GM10248 (cell line): ENCODE measurements at regions not wholly inside any gene's neighbourhood (a gene's known extent, or its start where the extent isn't known, plus 50 kb on each side); places are given as distances from the start of the nearest gene placed in this dataset.

Experiments
- CTCF ChIA-PET: fragments of 300-600 bp; sonication (Branson Sonifier 250); formaldehyde crosslinking; extraction: SDS; loops from one replicate; lab custom pipeline; 2021; ENCODE audit warnings: antibody characterized with exemption; lab: Yijun Ruan, JAX
- POLR2A ChIA-PET: fragments of 350-650 bp; sonication (Branson Sonifier 250); formaldehyde crosslinking; extraction: SDS; loops from one replicate; lab custom pipeline; 2020; ENCODE audit warnings: antibody characterized with exemption; lab: Yijun Ruan, JAX
- DNase-seq: peaks from one replicate; pipeline ENCODE4 v3.0.0; 2012; ENCODE audit errors: extremely low spot score
- CTCF ChIP-seq: IDR thresholded peaks from 2 replicates; pipeline ENCODE4 v1.5.1; 2012; ENCODE audit warnings: mild to moderate bottlenecking, low read depth; ENCODE audit errors: extremely low read depth, missing control alignments, control extremely low read depth

- no peak for DNase-seq
- POLR2A ChIA-PET: no interaction called here
- TF ChIP-seq CTCF: no peak
- CTCF ChIA-PET: no interaction called here
Observed at GRCh38 chrX:42127563-42127962, 204.2 kb upstream of the CASK start.

- POLR2A ChIA-PET: no interaction called here
Observed at GRCh38 chrX:42123369-42123768, 200.0 kb upstream of the CASK start.

GRCh38 chrX:42119076-42119475, 195.7 kb upstream of the CASK start:
- no peak for DNase-seq
- TF ChIP-seq CTCF: no peak
- CTCF ChIA-PET: no interaction called here
- POLR2A ChIA-PET: no interaction called here

More at GRCh38 chrX:42123369-42123768, 200.0 kb upstream of the CASK start:
- TF ChIP-seq CTCF: no peak
- DNase-seq: no peak
- CTCF ChIA-PET: interaction anchor here (1.3 kb wide), 1 partner anchor 15 kb away, joined by 3 read pairs; no protein-coding TSS in a partner anchor

- CTCF ChIA-PET: no interaction called here
- POLR2A ChIA-PET: no interaction called here
- no peak for DNase-seq
- no peak for TF ChIP-seq CTCF
Observed at GRCh38 chrX:42117318-42117717, 194.0 kb upstream of the CASK start.

- DNase-seq: no peak
- POLR2A ChIA-PET: no interaction called here
- TF ChIP-seq CTCF: no peak
- CTCF ChIA-PET: no interaction called here
Observed at GRCh38 chrX:42109428-42109827, 186.1 kb upstream of the CASK start.

- POLR2A ChIA-PET: no interaction called here
- CTCF ChIA-PET: interaction anchor here (0.9 kb wide), 1 partner anchor 16 kb away, joined by 3 read pairs; no protein-coding TSS in a partner anchor
- no peak for TF ChIP-seq CTCF
Observed at GRCh38 chrX:42107495-42108488, 184.4 kb upstream of the CASK start.

More at GRCh38 chrX:42107495-42108488, 184.4 kb upstream of the CASK start:
- DNase-seq: no peak
